HepG2 (cell line): ENCODE measurements at regions not wholly inside any gene's neighbourhood (a gene's known extent, or its start where the extent isn't known, plus 50 kb on each side); places are given as distances from the start of the nearest gene placed in this dataset.

Experiments
- ATAC-seq: fragments of 200-7000 bp; cut with Tn5 transposase; 3 replicates; pipeline ENCODE4 v1.9.1; 2020; ENCODE audit warnings: mild to moderate bottlenecking, moderate library complexity
- BruUV-seq: library from RNA; stranded (reverse); fragments of 400-500 nt; replicated peaks from 2 replicates; lab custom pipeline; 2021; lab: Mats Ljungman, UMichigan
- CTCF ChIA-PET: fragments of 300-600 bp; formaldehyde crosslinking; extraction: SDS; loops from one replicate; lab custom pipeline; 2021; ENCODE audit warnings: low total read pairs, inconsistent platforms, low intra/inter-chr PET ratio; lab: Yijun Ruan, JAX
- POLR2A ChIA-PET: fragments of 350-600 bp; sonication (Branson Sonifier 250); formaldehyde crosslinking; loops from one replicate; lab custom pipeline; 2020; ENCODE audit warnings: antibody characterized with exemption, inconsistent platforms; lab: Yijun Ruan, JAX
- DNase-seq: peaks from one replicate; pipeline ENCODE4 v3.0.0-alpha.2; 2015; ENCODE audit warnings: low spot score
- FAIRE-seq: peaks from 3 replicates; lab custom pipeline; 2011; peaks lifted over from hg19 to GRCh38; lab: Jason Lieb, UNC
- H2AFZ ChIP-seq: one replicate; pipeline ENCODE4 v1.6.1; 2011; ENCODE audit warnings: low read length, inconsistent platforms
- H3K27ac ChIP-seq: fragments of 300-600 bp; 3 replicates; pipeline ENCODE4 v1.8.0; 2011; ENCODE audit warnings: mixed run types, mild to moderate bottlenecking, mixed read lengths, low read length, inconsistent platforms; ENCODE audit not compliant: insufficient read depth; ENCODE audit errors: extremely low read length
- H3K27me3 ChIP-seq, 2 experiments: fragments of 200-600 bp in 1 of 2; 2 replicates in 1 of 2; 3 replicates in 1 of 2; pipeline versions ENCODE4 v1.6.0 to v1.8.0; 2011; ENCODE audit warnings: low read length in 2 of 2, mild to moderate bottlenecking in 2 of 2, moderate library complexity in 2 of 2, inconsistent platforms in 1 of 2; ENCODE audit not compliant: insufficient read depth in 2 of 2, control insufficient read depth in 1 of 2
- H3K36me3 ChIP-seq, 2 experiments: fragments of 200-600 bp in 1 of 2; replicated peaks in 1 of 2; 2 replicates in 1 of 2; 3 replicates in 1 of 2; pipeline versions ENCODE4 v1.5.1 to v1.8.0; 2011; ENCODE audit warnings: low read length in 2 of 2, inconsistent platforms in 1 of 2; ENCODE audit not compliant: insufficient read depth in 2 of 2, control insufficient read depth in 1 of 2
- H3K4me1 ChIP-seq: 2 replicates; pipeline ENCODE4 v1.5.1; 2012; ENCODE audit warnings: low read length, inconsistent platforms; ENCODE audit not compliant: insufficient read depth
- H3K4me2 ChIP-seq: 2 replicates; pipeline ENCODE4 v1.6.0; 2011; ENCODE audit warnings: low read depth, low read length, inconsistent platforms
- H3K4me3 ChIP-seq, 3 experiments: fragments of 200-600 bp in 1 of 3; sonication (generic), shearing (Covaris generic) in 1 of 3; replicated peaks in 1 of 3; 2 replicates each; pipeline ENCODE4 v1.5.1; 2011 to 2016; ENCODE audit warnings: low read length in 3 of 3, inconsistent platforms in 2 of 3, low read depth in 2 of 3, mild to moderate bottlenecking in 2 of 3, control low read depth in 1 of 3, mixed read lengths in 1 of 3; ENCODE audit not compliant: insufficient read depth in 1 of 3
- H3K79me2 ChIP-seq: one replicate; pipeline ENCODE4 v1.6.1; 2011; ENCODE audit warnings: low read length, inconsistent platforms; ENCODE audit not compliant: insufficient read depth
- H3K9ac ChIP-seq: 2 replicates; pipeline ENCODE4 v1.6.0; 2011; ENCODE audit warnings: mild to moderate bottlenecking, low read depth, low read length, inconsistent platforms; ENCODE audit not compliant: insufficient read depth
- H3K9me3 ChIP-seq: 2 replicates; pipeline ENCODE4 v1.5.1; 2012; ENCODE audit warnings: mild to moderate bottlenecking, low read length
- H4K20me1 ChIP-seq: 2 replicates; pipeline ENCODE4 v1.6.0; 2011; ENCODE audit warnings: inconsistent platforms, mild to moderate bottlenecking, low read length, moderate library complexity; ENCODE audit not compliant: insufficient read depth
- ARID3A ChIP-seq: IDR thresholded peaks from 2 replicates; pipeline ENCODE4 v1.6.1; 2012; ENCODE audit warnings: low read depth, low read length, improper control_type of control experiment
- IKZF4 ChIP-seq: sonication (generic); formaldehyde crosslinking; IDR thresholded peaks from 2 replicates; pipeline ENCODE4 v1.5.1; 2020; ENCODE audit warnings: borderline replicate concordance, mild to moderate bottlenecking, low read depth, missing genetic modification reagents; ENCODE audit errors: not compliant biosample characterization
- KDM2A ChIP-seq: sonication (generic); formaldehyde crosslinking; IDR thresholded peaks from 2 replicates; pipeline ENCODE4 v1.4.0; 2020; ENCODE audit warnings: low read depth, missing genetic modification reagents, borderline replicate concordance
- KLF6 ChIP-seq: IDR thresholded peaks from 2 replicates; pipeline ENCODE4 v1.8.0; 2016; ENCODE audit warnings: missing biosample characterization, missing genetic modification reagents
- MAZ ChIP-seq, 2 experiments: sonication (generic) in 1 of 2; formaldehyde crosslinking in 1 of 2; IDR thresholded peaks; 2 replicates each; pipeline versions ENCODE4 v1.5.0 to v1.6.1; 2012 to 2020; ENCODE audit warnings: low read depth in 2 of 2, mild to moderate bottlenecking in 2 of 2, borderline replicate concordance in 1 of 2, improper control_type of control experiment in 1 of 2, low read length in 1 of 2, missing genetic modification reagents in 1 of 2, moderate library complexity in 1 of 2
- NFIB ChIP-seq: sonication (generic); formaldehyde crosslinking; IDR thresholded peaks from 2 replicates; pipeline ENCODE4 v1.9.0; 2021; ENCODE audit warnings: missing genetic modification reagents, mild to moderate bottlenecking, borderline replicate concordance
- NRL ChIP-seq: sonication (generic); formaldehyde crosslinking; IDR thresholded peaks from 2 replicates; pipeline ENCODE4 v1.5.0; 2020; ENCODE audit warnings: missing genetic modification reagents, mild to moderate bottlenecking, moderate library complexity, borderline replicate concordance
- ONECUT2 ChIP-seq: sonication (generic); formaldehyde crosslinking; IDR thresholded peaks from 2 replicates; pipeline ENCODE4 v1.4.0; 2020; ENCODE audit warnings: missing genetic modification reagents
- TFAP4 ChIP-seq: sonication (generic); IDR thresholded peaks from 2 replicates; pipeline ENCODE4 v1.6.1; 2016; ENCODE audit warnings: low read depth, borderline replicate concordance
- U2AF2 ChIP-seq: fragments of 200-400 bp; formaldehyde crosslinking; IDR thresholded peaks from 2 replicates; pipeline ENCODE4 v1.6.1; 2017; ENCODE audit warnings: low read depth, mild to moderate bottlenecking, low read length
- ZBTB26 ChIP-seq: IDR thresholded peaks from 2 replicates; pipeline ENCODE4 v1.6.1; 2016; ENCODE audit warnings: missing compliant biosample characterization, missing genetic modification reagents, borderline replicate concordance
- ZNF512 ChIP-seq: sonication (generic); formaldehyde crosslinking; IDR thresholded peaks from 2 replicates; pipeline ENCODE4 v1.4.0; 2020; ENCODE audit warnings: mild to moderate bottlenecking, missing genetic modification reagents
- ZNF883 ChIP-seq: sonication (generic); formaldehyde crosslinking; IDR thresholded peaks from 2 replicates; pipeline ENCODE4 v1.5.1; 2020; ENCODE audit warnings: mild to moderate bottlenecking, missing genetic modification reagents; ENCODE audit errors: not compliant biosample characterization
- WGBS: methylation state at CpG from one replicate; pipeline ENCODE4 v1.1.6; 2017; ENCODE audit warnings: low lambda C conversion rate; 5-methylcytosine and 5-hydroxymethylcytosine counted together
- in situ Hi-C: cut with HindIII; loops from 2 replicates; pipeline ENCODE4 v1.10.0; 2017; ENCODE audit warnings: low pct_unique_long_range_greater_than_20kb; ENCODE audit not compliant: extremely low pct_ligation_motif_present
- intact Hi-C: fragments of 100-400 bp; cut with micrococcal nuclease; formaldehyde crosslinking; loops from one replicate; pipeline ENCODE4 v1.10.0; 2022; ENCODE audit not compliant: unreplicated experiment

GRCh38 chr18:39751161-39751560 lies 2185.6 kb upstream of the CELF4 start:
- Histone ChIP-seq H4K20me1 (no peaks in the 10 kb centered on the region), H3K27ac (no peak overlapping the region), H3K4me2 (no peak overlapping the region), H3K36me3 (peaks cover 0 to 6% of the 10 kb centered on the region in 2 experiments; a peak in 2 of 5 replicates), H3K4me3 (no peak overlapping the region), H3K27me3 (no peaks in the 10 kb centered on the region), H3K4me1 (no peaks in the 10 kb centered on the region), H3K9ac (no peak overlapping the region), H3K79me2 (no peaks in the 10 kb centered on the region), H2AFZ (no peak overlapping the region), H3K9me3 (peaks cover 8% of the 10 kb centered on the region)
- ChIA-PET CTCF (no interaction called here), POLR2A (no interaction called here)
- BruUV-seq, result no TSS peak
- TF ChIP-seq MAZ (IDR thresholded peaks at IDR 0.05; ENCODE audit: borderline replicate concordance, low read depth, low read length) (no peak), MAZ (CRISPR knock-in tag; IDR thresholded peaks at IDR 0.05; ENCODE audit: low read depth) (no peak), TFAP4 (no peak), NFIB (CRISPR knock-in tag) (no peak)
- WGBS, result 97% methylated on average over 1 of the region's 1 CpG
- intact Hi-C loops (no loop called here), in situ Hi-C loops (no loop called here)
- ATAC-seq, result no peak
- DNase-seq, result no peak
- no peak for FAIRE-seq

GRCh38 chr18:39749154-39749553 lies 2183.6 kb upstream of the CELF4 start:
- Histone ChIP-seq H3K9me3 (peaks cover 8% of the 10 kb centered on the region), H3K4me1 (no peaks in the 10 kb centered on the region), H3K27ac (no peak overlapping the region), H3K4me3 (no peak overlapping the region), H4K20me1 (no peaks in the 10 kb centered on the region), H2AFZ (no peak overlapping the region), H3K9ac (no peak overlapping the region), H3K4me2 (no peak overlapping the region), H3K79me2 (no peaks in the 10 kb centered on the region), H3K36me3 (peaks cover 0 to 6% of the 10 kb centered on the region in 2 experiments; a peak in 2 of 5 replicates), H3K27me3 (no peaks in the 10 kb centered on the region)
- DNase-seq, result no peak
- BruUV-seq, result no TSS peak
- no peak for ATAC-seq
- ChIA-PET CTCF (no interaction called here), POLR2A (no interaction called here)
- intact Hi-C loops, result no loop called here
- no peak for FAIRE-seq
- WGBS, result 100% methylated on average over 2 of the region's 2 CpGs
- in situ Hi-C loops, result no loop called here
- TF ChIP-seq ARID3A (no peak), ONECUT2 (CRISPR knock-in tag) (no peak), ZBTB26 (no peak), U2AF2 (no peak), KLF6 (CRISPR knock-in tag) (no peak), KDM2A (no peak), ZNF512 (CRISPR knock-in tag) (no peak), ZNF883 (no peak), NRL (CRISPR knock-in tag) (no peak), IKZF4 (no peak)
